A673 (cell line): ENCODE measurements at regions not wholly inside any gene's neighbourhood (a gene's known extent, or its start where the extent isn't known, plus 50 kb on each side); places are given as distances from the start of the nearest gene placed in this dataset.

Source experiments
- CTCF ChIP-seq: fragments of 300-800, 200-600 bp; sonication (generic); conservative IDR thresholded peaks from 2 replicates; pipeline ENCODE4 v1.5.1; 2017; ENCODE audit warnings: low read depth, mild to moderate bottlenecking, antibody characterized with exemption, low read length, moderate library complexity, mixed read lengths
- EZH2 ChIP-seq: fragments of 200-600 bp; sonication (generic); IDR thresholded peaks from 2 replicates; pipeline ENCODE4 v1.6.1; 2017; ENCODE audit warnings: borderline replicate concordance, low read depth, mild to moderate bottlenecking, mixed read lengths, antibody characterized with exemption, low read length; ENCODE audit not compliant: poor library complexity, severe bottlenecking

GRCh38 chr4:16351161-16351560 is 124.9 kb upstream of the TAPT1 start:
- TF ChIP-seq CTCF (no peak), EZH2 (no peak)
